BE2C (cell line): ENCODE measurements at regions not wholly inside any gene's neighbourhood (a gene's known extent, or its start where the extent isn't known, plus 50 kb on each side); places are given as distances from the start of the nearest gene placed in this dataset.

ENCODE experiments used
- DNase-seq: peaks from one replicate; pipeline ENCODE4 v3.0.0-alpha.2; 2020
- H3K27me3 ChIP-seq: fragments of 250-450 bp; sonication (Bioruptor Pico); 2 replicates; pipeline ENCODE4 v1.5.1; 2020; ENCODE audit warnings: mild to moderate bottlenecking
- H3K36me3 ChIP-seq: fragments of 250-450 bp; sonication (Bioruptor Pico); 2 replicates; pipeline ENCODE4 v1.5.1; 2020; ENCODE audit warnings: mild to moderate bottlenecking
- H3K4me1 ChIP-seq: fragments of 250-450 bp; sonication (Bioruptor Pico); 2 replicates; pipeline ENCODE4 v1.5.1; 2020
- H3K4me3 ChIP-seq: 2 replicates; pipeline ENCODE4 v1.5.1; 2011; ENCODE audit warnings: low read depth, low read length
- H3K9me3 ChIP-seq: fragments of 250-450 bp; sonication (Bioruptor Pico); 2 replicates; pipeline ENCODE4 v1.5.1; 2020
- CTCF ChIP-seq: IDR thresholded peaks from 2 replicates; pipeline ENCODE4 v1.5.1; 2012; ENCODE audit warnings: mild to moderate bottlenecking, low read depth, low read length

DNA sequence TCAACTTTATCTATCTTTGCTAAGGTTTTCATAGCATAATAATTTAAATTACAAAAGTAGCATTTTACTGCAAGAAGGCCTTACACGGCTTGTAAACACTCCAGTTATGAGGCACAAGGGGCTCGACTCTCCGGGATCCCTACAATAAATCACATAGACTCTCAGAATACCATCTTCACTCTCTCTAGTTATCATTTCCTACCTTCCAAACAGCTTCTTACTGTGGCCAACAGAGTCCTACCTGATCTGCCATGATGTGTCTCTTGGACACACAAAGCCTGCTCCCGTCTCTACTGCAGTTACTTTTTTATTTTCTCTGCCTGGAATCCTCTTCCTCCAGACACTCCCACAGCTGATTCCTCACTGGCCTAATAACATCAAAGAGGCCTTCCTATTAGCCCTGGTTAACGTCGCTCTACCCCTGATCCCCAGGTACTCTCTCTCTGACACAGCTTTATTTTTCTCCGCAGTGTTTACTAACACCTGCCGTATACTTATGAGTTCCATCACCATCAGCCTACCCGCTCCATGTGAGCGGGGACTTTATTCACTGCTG is 559.6 kb upstream of the DIPK2B start:
- no peak overlapping the region for H3K4me3 ChIP-seq
- no peaks in the 10 kb centered on the region for H3K27me3 ChIP-seq
- no peak for DNase-seq
- no peaks in the 10 kb centered on the region for H3K9me3 ChIP-seq
- no peak for TF ChIP-seq CTCF
- H3K4me1 ChIP-seq: no peaks in the 10 kb centered on the region
- H3K36me3 ChIP-seq: no peaks in the 10 kb centered on the region

GRCh38 chrX:45758738-45759397 is 558.2 kb upstream of the DIPK2B start:
- no peak for TF ChIP-seq CTCF
- no peak for DNase-seq
- Histone ChIP-seq H3K27me3 (no peaks in the 10 kb centered on the region), H3K4me1 (no peaks in the 10 kb centered on the region), H3K9me3 (no peaks in the 10 kb centered on the region), H3K4me3 (no peak overlapping the region), H3K36me3 (no peaks in the 10 kb centered on the region)

- H3K4me1 ChIP-seq: no peaks in the 10 kb centered on the region
- no peak for DNase-seq
- no peak overlapping the region for H3K4me3 ChIP-seq
- no peaks in the 10 kb centered on the region for H3K27me3 ChIP-seq
- H3K36me3 ChIP-seq: no peaks in the 10 kb centered on the region
- H3K9me3 ChIP-seq: no peaks in the 10 kb centered on the region
- TF ChIP-seq CTCF: no peak
Measured at GRCh38 chrX:45758319-45758718, 557.6 kb upstream of the DIPK2B start.

DNA sequence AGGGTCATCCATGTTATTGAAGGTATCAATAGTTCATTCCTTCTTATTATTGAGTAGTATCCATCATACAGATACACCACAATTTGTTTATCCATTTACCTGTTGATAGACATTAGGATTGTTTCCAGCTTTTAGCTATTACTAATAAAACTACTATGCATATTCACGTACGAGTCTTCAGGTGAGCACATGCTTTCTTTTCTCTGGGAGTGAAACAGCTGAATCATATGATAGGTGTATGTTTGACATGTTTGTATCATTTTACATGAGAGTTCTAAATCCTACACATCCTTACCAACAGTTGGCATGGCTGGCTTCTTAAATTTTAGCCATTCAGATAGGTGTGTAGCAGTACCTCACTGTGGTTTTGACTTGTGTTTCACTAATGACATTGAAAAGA is 556.6 kb upstream of the DIPK2B start:
- Histone ChIP-seq H3K4me1 (no peaks in the 10 kb centered on the region), H3K4me3 (no peak overlapping the region), H3K36me3 (no peaks in the 10 kb centered on the region), H3K27me3 (no peaks in the 10 kb centered on the region), H3K9me3 (no peaks in the 10 kb centered on the region)
- TF ChIP-seq CTCF: no peak
- no peak for DNase-seq

DNA sequence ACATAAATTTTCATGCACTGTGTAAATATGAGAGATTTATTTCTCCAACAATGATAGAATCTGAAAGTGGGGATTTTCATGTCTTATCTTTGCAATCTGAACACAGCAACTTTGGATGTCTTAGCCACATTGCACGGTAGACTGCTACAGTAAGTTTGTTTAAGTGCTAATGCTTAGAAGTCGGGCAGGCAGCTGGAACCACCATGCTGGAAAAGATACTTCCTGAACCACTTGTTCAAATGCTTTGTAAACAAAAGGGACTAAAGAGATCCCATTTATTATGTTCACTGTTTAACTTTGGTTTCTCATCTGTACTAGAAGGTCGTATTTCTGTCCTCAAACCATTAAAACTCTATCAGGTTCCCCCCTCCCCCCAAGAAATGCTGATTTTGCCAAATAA is 555.9 kb upstream of the DIPK2B start:
- no peaks in the 10 kb centered on the region for H3K36me3 ChIP-seq
- H3K27me3 ChIP-seq: no peaks in the 10 kb centered on the region
- H3K4me1 ChIP-seq: no peaks in the 10 kb centered on the region
- no peaks in the 10 kb centered on the region for H3K9me3 ChIP-seq
- TF ChIP-seq CTCF: no peak
- DNase-seq: no peak
- no peak overlapping the region for H3K4me3 ChIP-seq

- DNase-seq: no peak
- Histone ChIP-seq H3K27me3 (no peaks in the 10 kb centered on the region), H3K9me3 (no peaks in the 10 kb centered on the region), H3K36me3 (no peaks in the 10 kb centered on the region), H3K4me1 (no peaks in the 10 kb centered on the region), H3K4me3 (no peak overlapping the region)
- no peak for TF ChIP-seq CTCF
Measured at GRCh38 chrX:45755703-45756102, 555.0 kb upstream of the DIPK2B start.
